BJ (cell line): ENCODE measurements at regions not wholly inside any gene's neighbourhood (a gene's known extent, or its start where the extent isn't known, plus 50 kb on each side); places are given as distances from the start of the nearest gene placed in this dataset.

Experiments used
- CTCF ChIA-PET: fragments of 350-600 bp; formaldehyde crosslinking; extraction: SDS; loops from one replicate; lab custom pipeline; 2021; ENCODE audit warnings: antibody characterized with exemption, inconsistent platforms; lab: Yijun Ruan, JAX
- POLR2A ChIA-PET: fragments of 300-600 bp; sonication (Branson Sonifier 250); formaldehyde crosslinking; extraction: SDS; loops from one replicate; lab custom pipeline; 2021; ENCODE audit warnings: antibody characterized with exemption; lab: Charles Lee
- DNase-seq: peaks from one replicate; pipeline ENCODE4 v3.0.0-alpha.2; 2011; ENCODE audit warnings: low read depth
- H3K27me3 ChIP-seq: 2 replicates; pipeline ENCODE4 v1.6.0; 2011; ENCODE audit warnings: low read length; ENCODE audit not compliant: control insufficient read depth, insufficient read depth
- H3K36me3 ChIP-seq: 2 replicates; pipeline ENCODE4 v1.5.1; 2011; ENCODE audit warnings: low read length; ENCODE audit not compliant: control insufficient read depth, insufficient read depth
- H3K4me3 ChIP-seq: 2 replicates; pipeline ENCODE4 v1.5.1; 2011; ENCODE audit warnings: low read depth, mild to moderate bottlenecking, control low read depth, low read length
- TF ChIP-seq, protein P1 (sequence below): IDR thresholded peaks from 2 replicates; pipeline ENCODE4 v1.5.1; 2011; ENCODE audit warnings: low read depth, mild to moderate bottlenecking, control low read depth, inconsistent platforms, low read length, moderate library complexity; ENCODE audit not compliant: insufficient read depth

DNA sequence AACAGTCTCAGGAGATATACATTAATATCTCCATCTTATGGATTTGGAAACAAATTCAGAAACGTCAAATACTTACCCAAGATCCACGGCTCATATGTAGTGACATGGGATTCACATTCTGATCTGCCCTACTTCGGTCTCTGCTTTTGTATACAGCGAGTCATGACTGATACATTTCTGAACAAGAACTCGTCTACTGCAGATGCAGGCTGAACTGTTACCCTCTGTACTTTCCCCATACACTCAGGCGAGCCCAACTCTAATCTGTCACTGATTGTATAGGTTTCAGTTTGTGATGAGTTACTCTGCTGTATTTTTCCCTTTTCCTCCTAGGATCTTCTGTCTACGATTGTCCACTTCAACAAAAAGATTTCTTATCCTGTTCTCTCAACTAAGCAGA is 441.6 kb downstream of the CCDC91 start:
- TF ChIP-seq, protein P1, sequence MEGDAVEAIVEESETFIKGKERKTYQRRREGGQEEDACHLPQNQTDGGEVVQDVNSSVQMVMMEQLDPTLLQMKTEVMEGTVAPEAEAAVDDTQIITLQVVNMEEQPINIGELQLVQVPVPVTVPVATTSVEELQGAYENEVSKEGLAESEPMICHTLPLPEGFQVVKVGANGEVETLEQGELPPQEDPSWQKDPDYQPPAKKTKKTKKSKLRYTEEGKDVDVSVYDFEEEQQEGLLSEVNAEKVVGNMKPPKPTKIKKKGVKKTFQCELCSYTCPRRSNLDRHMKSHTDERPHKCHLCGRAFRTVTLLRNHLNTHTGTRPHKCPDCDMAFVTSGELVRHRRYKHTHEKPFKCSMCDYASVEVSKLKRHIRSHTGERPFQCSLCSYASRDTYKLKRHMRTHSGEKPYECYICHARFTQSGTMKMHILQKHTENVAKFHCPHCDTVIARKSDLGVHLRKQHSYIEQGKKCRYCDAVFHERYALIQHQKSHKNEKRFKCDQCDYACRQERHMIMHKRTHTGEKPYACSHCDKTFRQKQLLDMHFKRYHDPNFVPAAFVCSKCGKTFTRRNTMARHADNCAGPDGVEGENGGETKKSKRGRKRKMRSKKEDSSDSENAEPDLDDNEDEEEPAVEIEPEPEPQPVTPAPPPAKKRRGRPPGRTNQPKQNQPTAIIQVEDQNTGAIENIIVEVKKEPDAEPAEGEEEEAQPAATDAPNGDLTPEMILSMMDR = no peak
- DNase-seq = no peak
- Histone ChIP-seq H3K36me3 (no peaks in the 10 kb centered on the region), H3K27me3 (no peaks in the 10 kb centered on the region), H3K4me3 (no peak overlapping the region)
- CTCF ChIA-PET = no interaction called here
- POLR2A ChIA-PET = no interaction called here

DNA sequence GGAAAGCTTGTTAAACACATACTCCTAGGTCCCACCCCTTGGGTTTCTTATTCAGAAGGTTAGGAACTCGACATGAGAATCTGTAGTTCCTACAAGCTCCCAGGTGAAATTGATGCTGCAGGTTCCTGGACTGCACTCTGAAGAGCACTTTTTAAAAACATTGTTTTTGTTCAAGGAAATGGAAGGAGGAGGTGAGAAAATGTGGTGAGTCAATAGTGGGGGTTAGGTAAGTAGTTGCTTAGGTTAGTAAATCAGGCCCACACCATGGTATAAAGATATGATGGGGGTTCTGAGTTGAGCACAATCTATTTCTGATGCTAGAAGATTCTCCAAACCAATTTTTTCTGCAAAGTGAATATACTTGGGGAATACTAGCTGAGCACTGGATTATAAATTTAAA is 450.3 kb downstream of the CCDC91 start:
- H3K27me3 ChIP-seq = no peaks in the 10 kb centered on the region
- TF ChIP-seq, protein P1 = no peak
- CTCF ChIA-PET = interaction anchor here (0.5 kb wide), 1 partner anchor 796 kb away, joined by 3 read pairs; no protein-coding TSS in a partner anchor
- POLR2A ChIA-PET = no interaction called here
- H3K4me3 ChIP-seq = no peak overlapping the region
- no peak for DNase-seq
- no peaks in the 10 kb centered on the region for H3K36me3 ChIP-seq

DNA sequence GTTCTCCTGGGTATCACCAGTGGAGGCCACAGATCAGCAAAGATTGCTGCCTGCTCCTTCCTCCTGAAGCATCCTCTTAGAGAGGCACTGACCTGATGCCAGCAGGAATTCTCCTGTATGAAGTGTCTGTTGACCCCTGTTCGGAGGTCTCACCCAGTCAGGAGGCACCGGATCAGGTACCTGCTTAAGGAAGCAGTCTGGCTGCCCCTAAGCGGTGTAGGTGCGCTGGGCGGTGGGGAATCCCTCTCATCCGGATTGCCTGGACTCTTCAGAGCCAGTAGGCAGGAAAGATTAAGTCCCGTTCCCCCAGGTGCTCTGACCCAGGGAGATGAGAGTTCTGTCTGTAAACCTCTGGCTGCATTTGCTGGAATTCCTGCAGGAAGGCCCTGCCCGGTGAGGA is 455.2 kb downstream of the CCDC91 start:
- Histone ChIP-seq H3K36me3 (no peaks in the 10 kb centered on the region), H3K4me3 (no peak overlapping the region), H3K27me3 (no peaks in the 10 kb centered on the region)
- no peak for DNase-seq
- TF ChIP-seq, protein P1 = no peak
- POLR2A ChIA-PET = no interaction called here
- CTCF ChIA-PET = no interaction called here

DNA sequence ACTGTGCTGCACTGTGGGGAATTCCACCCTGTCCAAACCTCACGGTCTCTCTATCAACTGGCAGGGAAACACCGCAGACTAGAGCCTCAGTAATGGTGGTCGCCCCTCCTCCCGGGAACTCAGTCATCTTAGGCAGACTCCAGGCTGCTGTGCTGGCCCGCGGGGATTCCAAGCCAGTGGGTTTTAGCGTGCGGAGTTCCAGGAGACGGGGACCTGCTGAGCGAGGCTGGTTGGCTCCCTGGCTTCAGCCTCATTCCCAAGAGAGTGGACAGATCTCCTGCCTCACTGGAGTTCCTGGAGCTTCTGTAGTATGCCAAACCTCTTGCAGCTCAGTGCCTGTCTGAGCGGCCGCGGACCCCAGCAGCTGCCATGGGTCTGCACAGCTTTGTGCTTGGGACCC is 455.6 kb downstream of the CCDC91 start:
- Histone ChIP-seq H3K27me3 (no peaks in the 10 kb centered on the region), H3K36me3 (no peaks in the 10 kb centered on the region), H3K4me3 (no peak overlapping the region)
- POLR2A ChIA-PET = no interaction called here
- CTCF ChIA-PET = interaction anchor here (0.8 kb wide), 1 partner anchor 22 kb away, joined by 3 read pairs; no protein-coding TSS in a partner anchor
- DNase-seq = no peak
- TF ChIP-seq, protein P1 = no peak

DNA sequence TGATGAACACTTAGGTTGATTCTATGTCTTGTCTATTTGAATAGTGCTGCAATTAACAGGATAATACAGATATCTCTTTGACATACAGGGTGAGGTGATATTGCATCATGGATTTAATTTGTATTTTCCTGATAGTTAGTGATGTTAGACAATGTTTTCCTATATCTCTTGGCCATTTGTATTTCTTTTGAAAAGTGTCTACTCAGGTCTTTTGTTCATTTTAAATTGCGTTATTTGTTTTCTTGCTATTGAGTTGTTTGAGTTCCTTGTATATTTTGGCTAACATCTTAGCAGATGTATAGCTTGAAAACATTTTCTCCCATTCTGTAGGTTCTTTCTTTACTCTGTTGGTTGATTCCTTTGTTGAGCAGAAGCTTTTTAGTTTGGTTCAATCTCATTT is 460.6 kb downstream of the CCDC91 start:
- Histone ChIP-seq H3K36me3 (no peaks in the 10 kb centered on the region), H3K4me3 (no peak overlapping the region), H3K27me3 (no peaks in the 10 kb centered on the region)
- ChIA-PET POLR2A (no interaction called here), CTCF (interaction anchor here (1.3 kb wide), 1 partner anchor 22 kb away, joined by 3 read pairs; no protein-coding TSS in a partner anchor)
- no peak for DNase-seq
- TF ChIP-seq, protein P1 = no peak
